ENCODE measurements at regions not wholly inside any gene's neighbourhood (a gene's known extent, or its start where the extent isn't known, plus 50 kb on each side); places are given as distances from the start of the nearest gene placed in this dataset.

DNA sequence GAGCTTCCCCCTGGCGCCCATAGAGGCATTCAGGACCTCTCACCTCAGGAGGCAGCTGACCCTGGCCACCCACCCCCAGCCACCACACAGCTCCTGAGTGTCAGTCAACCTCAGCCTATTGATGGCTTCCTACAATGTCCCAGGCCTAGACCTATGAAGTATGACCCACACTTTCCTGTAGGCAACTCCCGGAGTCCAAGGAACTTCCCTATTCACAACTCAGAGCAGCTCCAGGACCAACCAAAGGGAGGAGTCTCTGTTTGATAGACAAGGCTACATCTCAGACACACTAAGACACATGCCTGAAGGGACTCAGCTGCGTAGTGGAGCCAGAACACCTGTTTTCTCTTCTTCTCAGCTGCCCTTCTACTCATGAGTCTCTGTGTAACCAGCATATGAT is 169.1 kb downstream of the MAFB start (continued):
- TF ChIP-seq, protein P1, sequence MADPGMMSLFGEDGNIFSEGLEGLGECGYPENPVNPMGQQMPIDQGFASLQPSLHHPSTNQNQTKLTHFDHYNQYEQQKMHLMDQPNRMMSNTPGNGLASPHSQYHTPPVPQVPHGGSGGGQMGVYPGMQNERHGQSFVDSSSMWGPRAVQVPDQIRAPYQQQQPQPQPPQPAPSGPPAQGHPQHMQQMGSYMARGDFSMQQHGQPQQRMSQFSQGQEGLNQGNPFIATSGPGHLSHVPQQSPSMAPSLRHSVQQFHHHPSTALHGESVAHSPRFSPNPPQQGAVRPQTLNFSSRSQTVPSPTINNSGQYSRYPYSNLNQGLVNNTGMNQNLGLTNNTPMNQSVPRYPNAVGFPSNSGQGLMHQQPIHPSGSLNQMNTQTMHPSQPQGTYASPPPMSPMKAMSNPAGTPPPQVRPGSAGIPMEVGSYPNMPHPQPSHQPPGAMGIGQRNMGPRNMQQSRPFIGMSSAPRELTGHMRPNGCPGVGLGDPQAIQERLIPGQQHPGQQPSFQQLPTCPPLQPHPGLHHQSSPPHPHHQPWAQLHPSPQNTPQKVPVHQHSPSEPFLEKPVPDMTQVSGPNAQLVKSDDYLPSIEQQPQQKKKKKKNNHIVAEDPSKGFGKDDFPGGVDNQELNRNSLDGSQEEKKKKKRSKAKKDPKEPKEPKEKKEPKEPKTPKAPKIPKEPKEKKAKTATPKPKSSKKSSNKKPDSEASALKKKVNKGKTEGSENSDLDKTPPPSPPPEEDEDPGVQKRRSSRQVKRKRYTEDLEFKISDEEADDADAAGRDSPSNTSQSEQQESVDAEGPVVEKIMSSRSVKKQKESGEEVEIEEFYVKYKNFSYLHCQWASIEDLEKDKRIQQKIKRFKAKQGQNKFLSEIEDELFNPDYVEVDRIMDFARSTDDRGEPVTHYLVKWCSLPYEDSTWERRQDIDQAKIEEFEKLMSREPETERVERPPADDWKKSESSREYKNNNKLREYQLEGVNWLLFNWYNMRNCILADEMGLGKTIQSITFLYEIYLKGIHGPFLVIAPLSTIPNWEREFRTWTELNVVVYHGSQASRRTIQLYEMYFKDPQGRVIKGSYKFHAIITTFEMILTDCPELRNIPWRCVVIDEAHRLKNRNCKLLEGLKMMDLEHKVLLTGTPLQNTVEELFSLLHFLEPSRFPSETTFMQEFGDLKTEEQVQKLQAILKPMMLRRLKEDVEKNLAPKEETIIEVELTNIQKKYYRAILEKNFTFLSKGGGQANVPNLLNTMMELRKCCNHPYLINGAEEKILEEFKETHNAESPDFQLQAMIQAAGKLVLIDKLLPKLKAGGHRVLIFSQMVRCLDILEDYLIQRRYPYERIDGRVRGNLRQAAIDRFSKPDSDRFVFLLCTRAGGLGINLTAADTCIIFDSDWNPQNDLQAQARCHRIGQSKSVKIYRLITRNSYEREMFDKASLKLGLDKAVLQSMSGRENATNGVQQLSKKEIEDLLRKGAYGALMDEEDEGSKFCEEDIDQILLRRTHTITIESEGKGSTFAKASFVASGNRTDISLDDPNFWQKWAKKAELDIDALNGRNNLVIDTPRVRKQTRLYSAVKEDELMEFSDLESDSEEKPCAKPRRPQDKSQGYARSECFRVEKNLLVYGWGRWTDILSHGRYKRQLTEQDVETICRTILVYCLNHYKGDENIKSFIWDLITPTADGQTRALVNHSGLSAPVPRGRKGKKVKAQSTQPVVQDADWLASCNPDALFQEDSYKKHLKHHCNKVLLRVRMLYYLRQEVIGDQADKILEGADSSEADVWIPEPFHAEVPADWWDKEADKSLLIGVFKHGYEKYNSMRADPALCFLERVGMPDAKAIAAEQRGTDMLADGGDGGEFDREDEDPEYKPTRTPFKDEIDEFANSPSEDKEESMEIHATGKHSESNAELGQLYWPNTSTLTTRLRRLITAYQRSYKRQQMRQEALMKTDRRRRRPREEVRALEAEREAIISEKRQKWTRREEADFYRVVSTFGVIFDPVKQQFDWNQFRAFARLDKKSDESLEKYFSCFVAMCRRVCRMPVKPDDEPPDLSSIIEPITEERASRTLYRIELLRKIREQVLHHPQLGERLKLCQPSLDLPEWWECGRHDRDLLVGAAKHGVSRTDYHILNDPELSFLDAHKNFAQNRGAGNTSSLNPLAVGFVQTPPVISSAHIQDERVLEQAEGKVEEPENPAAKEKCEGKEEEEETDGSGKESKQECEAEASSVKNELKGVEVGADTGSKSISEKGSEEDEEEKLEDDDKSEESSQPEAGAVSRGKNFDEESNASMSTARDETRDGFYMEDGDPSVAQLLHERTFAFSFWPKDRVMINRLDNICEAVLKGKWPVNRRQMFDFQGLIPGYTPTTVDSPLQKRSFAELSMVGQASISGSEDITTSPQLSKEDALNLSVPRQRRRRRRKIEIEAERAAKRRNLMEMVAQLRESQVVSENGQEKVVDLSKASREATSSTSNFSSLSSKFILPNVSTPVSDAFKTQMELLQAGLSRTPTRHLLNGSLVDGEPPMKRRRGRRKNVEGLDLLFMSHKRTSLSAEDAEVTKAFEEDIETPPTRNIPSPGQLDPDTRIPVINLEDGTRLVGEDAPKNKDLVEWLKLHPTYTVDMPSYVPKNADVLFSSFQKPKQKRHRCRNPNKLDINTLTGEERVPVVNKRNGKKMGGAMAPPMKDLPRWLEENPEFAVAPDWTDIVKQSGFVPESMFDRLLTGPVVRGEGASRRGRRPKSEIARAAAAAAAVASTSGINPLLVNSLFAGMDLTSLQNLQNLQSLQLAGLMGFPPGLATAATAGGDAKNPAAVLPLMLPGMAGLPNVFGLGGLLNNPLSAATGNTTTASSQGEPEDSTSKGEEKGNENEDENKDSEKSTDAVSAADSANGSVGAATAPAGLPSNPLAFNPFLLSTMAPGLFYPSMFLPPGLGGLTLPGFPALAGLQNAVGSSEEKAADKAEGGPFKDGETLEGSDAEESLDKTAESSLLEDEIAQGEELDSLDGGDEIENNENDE (IDR thresholded peaks at IDR 0.05; ENCODE audit: insufficient replicate concordance, low read length) = no peak
- TF ChIP-seq, protein P2, sequence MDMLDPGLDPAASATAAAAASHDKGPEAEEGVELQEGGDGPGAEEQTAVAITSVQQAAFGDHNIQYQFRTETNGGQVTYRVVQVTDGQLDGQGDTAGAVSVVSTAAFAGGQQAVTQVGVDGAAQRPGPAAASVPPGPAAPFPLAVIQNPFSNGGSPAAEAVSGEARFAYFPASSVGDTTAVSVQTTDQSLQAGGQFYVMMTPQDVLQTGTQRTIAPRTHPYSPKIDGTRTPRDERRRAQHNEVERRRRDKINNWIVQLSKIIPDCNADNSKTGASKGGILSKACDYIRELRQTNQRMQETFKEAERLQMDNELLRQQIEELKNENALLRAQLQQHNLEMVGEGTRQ (IDR thresholded peaks at IDR 0.05; ENCODE audit: low read length) = no peak
- TF ChIP-seq HDAC2 (IDR thresholded peaks at IDR 0.05; ENCODE audit: borderline replicate concordance in 1 of 2, low read depth in 2 of 2, low read length in 2 of 2) = no peak
- TF ChIP-seq POU5F1 (IDR thresholded peaks at IDR 0.05; ENCODE audit: low read depth, low read length) = no peak
- TF ChIP-seq GABPA (IDR thresholded peaks at IDR 0.05; ENCODE audit: borderline replicate concordance, insufficient read depth, low read length) = no peak
- TF ChIP-seq NRF1 (IDR thresholded peaks at IDR 0.05; ENCODE audit: low read depth, low read length) = no peak
- no peak for TF ChIP-seq CHD2 (IDR thresholded peaks at IDR 0.05; ENCODE audit: low read length)
- TF ChIP-seq, protein P3, sequence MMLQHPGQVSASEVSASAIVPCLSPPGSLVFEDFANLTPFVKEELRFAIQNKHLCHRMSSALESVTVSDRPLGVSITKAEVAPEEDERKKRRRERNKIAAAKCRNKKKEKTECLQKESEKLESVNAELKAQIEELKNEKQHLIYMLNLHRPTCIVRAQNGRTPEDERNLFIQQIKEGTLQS (IDR thresholded peaks at IDR 0.05; ENCODE audit: insufficient read depth, low read depth, low read length) = no peak
- no peak for TF ChIP-seq NANOG (IDR thresholded peaks at IDR 0.05; ENCODE audit: insufficient read depth, low read depth, low read length, poor library complexity, severe bottlenecking)
- no peak for TF ChIP-seq POLR2AphosphoS5 (IDR thresholded peaks at IDR 0.05; ENCODE audit: low read depth, low read length)
